HEK293 (cell line): ENCODE measurements at regions not wholly inside any gene's neighbourhood (a gene's known extent, or its start where the extent isn't known, plus 50 kb on each side); places are given as distances from the start of the nearest gene placed in this dataset.

Experiments
- CTCF ChIP-seq: fragments of 450-650 bp; formaldehyde crosslinking; IDR thresholded peaks from 2 replicates; pipeline ENCODE4 v1.5.1; 2016; ENCODE audit warnings: missing biosample characterization, missing genetic modification characterization
- YY1 ChIP-seq: fragments of 450-650 bp; formaldehyde crosslinking; IDR thresholded peaks from 2 replicates; pipeline ENCODE4 v1.5.1; 2018; ENCODE audit warnings: missing biosample characterization, missing genetic modification characterization
- TF ChIP-seq, protein P1 (sequence below): fragments of 450-650 bp; formaldehyde crosslinking; IDR thresholded peaks from 2 replicates; pipeline ENCODE4 v1.5.1; 2016; ENCODE audit warnings: missing biosample characterization, missing genetic modification characterization, borderline replicate concordance

DNA sequence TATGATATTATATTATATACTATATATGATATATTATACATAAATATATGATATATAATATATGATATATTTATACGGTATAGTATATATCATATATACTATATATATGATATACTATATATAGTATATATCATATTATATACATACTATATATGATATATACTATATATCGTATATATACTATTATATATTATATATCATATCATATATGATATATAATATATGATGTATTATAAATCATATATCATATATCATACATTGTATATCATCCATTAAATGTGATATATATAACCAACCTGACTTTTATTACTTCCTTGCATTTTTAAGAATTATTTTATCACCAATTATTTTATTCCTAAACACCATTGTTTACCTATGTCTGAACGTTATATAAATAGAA lies 146.6 kb upstream of the PRSS16 start:
- TF ChIP-seq CTCF (tag by site-specific recombination) (no peak), YY1 (tag by site-specific recombination) (no peak)
- TF ChIP-seq, protein P1, sequence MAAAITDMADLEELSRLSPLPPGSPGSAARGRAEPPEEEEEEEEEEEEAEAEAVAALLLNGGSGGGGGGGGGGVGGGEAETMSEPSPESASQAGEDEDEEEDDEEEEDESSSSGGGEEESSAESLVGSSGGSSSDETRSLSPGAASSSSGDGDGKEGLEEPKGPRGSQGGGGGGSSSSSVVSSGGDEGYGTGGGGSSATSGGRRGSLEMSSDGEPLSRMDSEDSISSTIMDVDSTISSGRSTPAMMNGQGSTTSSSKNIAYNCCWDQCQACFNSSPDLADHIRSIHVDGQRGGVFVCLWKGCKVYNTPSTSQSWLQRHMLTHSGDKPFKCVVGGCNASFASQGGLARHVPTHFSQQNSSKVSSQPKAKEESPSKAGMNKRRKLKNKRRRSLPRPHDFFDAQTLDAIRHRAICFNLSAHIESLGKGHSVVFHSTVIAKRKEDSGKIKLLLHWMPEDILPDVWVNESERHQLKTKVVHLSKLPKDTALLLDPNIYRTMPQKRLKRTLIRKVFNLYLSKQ (tag by site-specific recombination), result no peak
